Nephron progenitor cell (in vitro differentiated cells): ENCODE measurements at regions not wholly inside any gene's neighbourhood (a gene's known extent, or its start where the extent isn't known, plus 50 kb on each side); places are given as distances from the start of the nearest gene placed in this dataset.

Experiments
- DNase-seq: peaks from one replicate; pipeline ENCODE4 v3.0.0; 2021
- H3K27ac Mint-ChIP-seq: 2 replicates; pipeline ENCODE4 v1.8.0; 2021; ENCODE audit warnings: mild to moderate bottlenecking, moderate library complexity, mixed read lengths
- H3K27me3 Mint-ChIP-seq: 2 replicates; pipeline ENCODE4 v1.8.0; 2021; ENCODE audit warnings: mild to moderate bottlenecking, low read depth, mixed read lengths; ENCODE audit not compliant: poor library complexity
- H3K36me3 Mint-ChIP-seq: 2 replicates; pipeline ENCODE4 v1.8.0; 2021; ENCODE audit warnings: low read depth, mixed read lengths
- H3K4me1 Mint-ChIP-seq: 2 replicates; pipeline ENCODE4 v1.8.0; 2021; ENCODE audit warnings: mixed read lengths
- H3K4me3 Mint-ChIP-seq: 2 replicates; pipeline ENCODE4 v1.8.0; 2021; ENCODE audit warnings: mild to moderate bottlenecking, moderate library complexity, mixed read lengths
- H3K9me3 Mint-ChIP-seq: 2 replicates; pipeline ENCODE4 v1.8.0; 2021; ENCODE audit warnings: mild to moderate bottlenecking, moderate library complexity, mixed read lengths
- TF ChIP-seq, protein P1 (sequence below): fragments of 200-600 bp; sonication (generic); IDR thresholded peaks from 2 replicates; pipeline ENCODE4 v1.5.0; 2021; ENCODE audit warnings: antibody characterized with exemption

GRCh38 chr15:95228856-95229555 is 997.6 kb downstream of the MCTP2 start:
- Mint-ChIP-seq H3K4me1 (peaks cover 5% of the 10 kb centered on the region), H3K4me3 (no peak overlapping the region), H3K9me3 (peaks cover 39% of the 10 kb centered on the region), H3K27me3 (peaks cover 3% of the 10 kb centered on the region), H3K27ac (no peak overlapping the region), H3K36me3 (peaks cover 34% of the 10 kb centered on the region)
- no peak for DNase-seq
- TF ChIP-seq, protein P1, sequence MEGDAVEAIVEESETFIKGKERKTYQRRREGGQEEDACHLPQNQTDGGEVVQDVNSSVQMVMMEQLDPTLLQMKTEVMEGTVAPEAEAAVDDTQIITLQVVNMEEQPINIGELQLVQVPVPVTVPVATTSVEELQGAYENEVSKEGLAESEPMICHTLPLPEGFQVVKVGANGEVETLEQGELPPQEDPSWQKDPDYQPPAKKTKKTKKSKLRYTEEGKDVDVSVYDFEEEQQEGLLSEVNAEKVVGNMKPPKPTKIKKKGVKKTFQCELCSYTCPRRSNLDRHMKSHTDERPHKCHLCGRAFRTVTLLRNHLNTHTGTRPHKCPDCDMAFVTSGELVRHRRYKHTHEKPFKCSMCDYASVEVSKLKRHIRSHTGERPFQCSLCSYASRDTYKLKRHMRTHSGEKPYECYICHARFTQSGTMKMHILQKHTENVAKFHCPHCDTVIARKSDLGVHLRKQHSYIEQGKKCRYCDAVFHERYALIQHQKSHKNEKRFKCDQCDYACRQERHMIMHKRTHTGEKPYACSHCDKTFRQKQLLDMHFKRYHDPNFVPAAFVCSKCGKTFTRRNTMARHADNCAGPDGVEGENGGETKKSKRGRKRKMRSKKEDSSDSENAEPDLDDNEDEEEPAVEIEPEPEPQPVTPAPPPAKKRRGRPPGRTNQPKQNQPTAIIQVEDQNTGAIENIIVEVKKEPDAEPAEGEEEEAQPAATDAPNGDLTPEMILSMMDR, result no peak

DNA sequence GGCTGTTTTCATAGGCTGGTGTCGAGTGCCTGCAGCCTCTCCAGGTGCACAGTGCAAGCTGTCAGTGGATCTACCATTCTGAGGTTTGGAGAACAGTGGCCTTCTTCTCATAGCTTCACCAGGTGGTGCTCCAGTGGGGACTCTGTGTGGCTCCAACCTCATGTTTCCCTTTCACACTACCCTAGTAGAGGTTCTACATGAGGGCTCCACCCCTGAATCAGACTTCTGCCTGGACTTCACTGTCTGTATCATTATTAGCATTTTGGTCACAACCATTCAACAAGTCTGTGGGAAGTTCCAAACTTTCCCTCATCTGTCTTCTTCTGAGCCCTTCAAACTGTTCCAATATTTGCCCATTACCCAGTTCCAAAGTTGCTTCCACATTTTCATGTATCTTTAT is 1003.7 kb downstream of the MCTP2 start:
- Mint-ChIP-seq H3K9me3 (peaks cover 60% of the 10 kb centered on the region), H3K27me3 (peaks cover 3% of the 10 kb centered on the region), H3K27ac (no peak overlapping the region), H3K4me1 (peaks cover 10% of the 10 kb centered on the region), H3K36me3 (peaks cover 50% of the 10 kb centered on the region), H3K4me3 (no peak overlapping the region)
- DNase-seq, result no peak
- TF ChIP-seq, protein P1, result no peak

- TF ChIP-seq, protein P1, result no peak
- Mint-ChIP-seq H3K36me3 (peaks cover 4% of the 10 kb centered on the region), H3K4me3 (no peak overlapping the region), H3K9me3 (peaks cover 18% of the 10 kb centered on the region), H3K4me1 (no peaks in the 10 kb centered on the region), H3K27me3 (peaks cover 9% of the 10 kb centered on the region), H3K27ac (no peak overlapping the region)
- DNase-seq, result no peak
These were observed 1016.0 kb downstream of the MCTP2 start for GRCh38 chr15:95247071-95247984.

DNA sequence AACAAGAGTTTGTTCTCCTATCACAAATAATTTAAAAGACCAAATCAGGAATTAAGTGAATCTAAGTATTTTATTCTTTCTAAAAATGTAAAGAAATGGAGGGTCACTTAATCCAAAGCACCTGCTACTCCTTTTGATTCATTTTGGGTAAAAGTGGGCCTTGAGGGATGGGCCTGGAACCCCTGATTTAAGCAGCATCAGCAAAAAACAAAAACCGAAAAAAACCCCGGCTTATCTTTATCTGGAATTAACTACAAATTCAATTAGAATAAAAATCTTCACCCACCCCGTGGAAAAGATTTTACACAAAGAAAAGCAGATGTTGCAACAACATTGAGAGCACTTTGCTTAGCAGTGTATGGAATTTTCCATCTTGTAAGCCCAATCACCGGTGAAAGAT is 1018.2 kb downstream of the MCTP2 start:
- H3K4me1 Mint-ChIP-seq, result peaks cover 4% of the 10 kb centered on the region
- H3K36me3 Mint-ChIP-seq, result peaks cover 4% of the 10 kb centered on the region
- H3K27me3 Mint-ChIP-seq, result peaks cover 4% of the 10 kb centered on the region
- TF ChIP-seq, protein P1, result no peak
- H3K4me3 Mint-ChIP-seq, result no peak overlapping the region
- no peak for DNase-seq
- H3K27ac Mint-ChIP-seq, result no peak overlapping the region
- peaks cover 18% of the 10 kb centered on the region for H3K9me3 Mint-ChIP-seq

DNA sequence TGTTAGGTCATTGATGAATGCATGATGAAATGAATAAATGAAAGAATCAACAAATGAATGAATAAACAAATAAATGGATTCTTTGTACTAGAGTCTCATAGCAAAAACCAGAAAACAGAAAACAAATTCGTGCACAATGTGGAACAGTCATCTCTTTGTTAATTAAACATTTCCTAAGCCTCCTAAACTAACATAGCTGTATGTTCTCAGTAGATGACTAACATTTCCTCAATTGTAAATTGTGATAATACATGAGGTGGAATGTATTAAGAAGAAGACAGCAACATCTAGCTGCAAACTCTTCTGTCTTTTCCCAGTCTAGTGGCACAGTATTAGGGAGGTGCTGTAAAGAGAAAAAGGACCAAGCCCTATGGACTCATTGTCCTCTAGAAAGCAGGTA is 1021.0 kb downstream of the MCTP2 start:
- Mint-ChIP-seq H3K27me3 (no peaks in the 10 kb centered on the region), H3K27ac (no peak overlapping the region), H3K4me1 (peaks cover 4% of the 10 kb centered on the region), H3K9me3 (peaks cover 17% of the 10 kb centered on the region), H3K4me3 (no peak overlapping the region), H3K36me3 (peaks cover 23% of the 10 kb centered on the region)
- DNase-seq, result no peak
- TF ChIP-seq, protein P1, result no peak
